Right atrium auricular region (tissue), 2 donors: ENCODE measurements at regions not wholly inside any gene's neighbourhood (a gene's known extent, or its start where the extent isn't known, plus 50 kb on each side); places are given as distances from the start of the nearest gene placed in this dataset.

Source experiments
- DNase-seq: peaks from one replicate; pipeline ENCODE4 v3.0.0-alpha.2; 2019; ENCODE audit warnings: low spot score
- H3K27ac ChIP-seq, 2 donors: fragments of 200-600 bp; sonication (generic); 1 replicate in 1 of 2; 2 replicates in 1 of 2; pipeline ENCODE4 v1.5.1; 2016 to 2019
- H3K27me3 ChIP-seq, 2 donors: fragments of 200-600 bp; sonication (generic); one replicate each; pipeline versions ENCODE4 v1.5.1 to v1.6.0; 2017 to 2019
- H3K36me3 ChIP-seq: fragments of 200-600 bp; sonication (generic); one replicate; pipeline ENCODE4 v1.5.1; 2016
- H3K4me1 ChIP-seq, 2 donors: fragments of 200-600 bp; sonication (generic); one replicate each; pipeline versions ENCODE4 v1.5.1 to v1.6.0; 2017 to 2019
- H3K4me3 ChIP-seq, 2 donors: fragments of 200-600 bp; sonication (generic); 1 replicate in 1 of 2; 2 replicates in 1 of 2; pipeline ENCODE4 v1.5.1; 2017 to 2019; ENCODE audit warnings: mild to moderate bottlenecking in 1 of 2, moderate library complexity in 1 of 2
- H3K9me3 ChIP-seq, 2 donors: fragments of 200-600 bp; sonication (generic); one replicate each; pipeline ENCODE4 v1.5.1; 2019
- TF ChIP-seq, protein P1 (sequence below), 2 donors: fragments of 200-600 bp; sonication (generic); IDR thresholded peaks; one replicate each; pipeline ENCODE4 v1.5.1; 2019; ENCODE audit warnings: antibody characterized with exemption in 2 of 2

DNA sequence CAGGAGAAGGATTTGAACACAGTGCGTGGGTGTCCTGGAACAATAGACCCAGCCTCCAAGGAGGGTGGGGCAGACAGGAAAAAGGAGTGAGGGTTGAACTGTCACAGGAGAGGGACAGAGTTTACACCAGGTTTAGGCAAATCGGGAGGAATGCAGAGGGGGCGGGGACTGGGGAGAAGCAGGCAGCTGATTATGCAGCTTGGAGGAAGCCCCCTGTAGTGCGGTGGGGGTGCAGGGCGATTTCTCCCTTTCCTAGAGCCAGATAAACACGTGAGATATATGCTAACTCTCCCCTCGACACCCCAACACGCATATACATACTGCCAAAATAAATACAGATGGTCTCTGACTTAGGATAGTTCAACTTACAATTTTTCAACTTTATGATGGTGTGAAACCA, 108.6 kb upstream of the PRR20G start:
- Histone ChIP-seq H3K27me3 (no peaks in the 10 kb centered on the region), H3K4me3 (no peak overlapping the region), H3K9me3 (no peaks in the 10 kb centered on the region), H3K27ac (no peak overlapping the region), H3K36me3 (no peaks in the 10 kb centered on the region), H3K4me1 (no peaks in the 10 kb centered on the region)
- DNase-seq = no peak
- TF ChIP-seq, protein P1, sequence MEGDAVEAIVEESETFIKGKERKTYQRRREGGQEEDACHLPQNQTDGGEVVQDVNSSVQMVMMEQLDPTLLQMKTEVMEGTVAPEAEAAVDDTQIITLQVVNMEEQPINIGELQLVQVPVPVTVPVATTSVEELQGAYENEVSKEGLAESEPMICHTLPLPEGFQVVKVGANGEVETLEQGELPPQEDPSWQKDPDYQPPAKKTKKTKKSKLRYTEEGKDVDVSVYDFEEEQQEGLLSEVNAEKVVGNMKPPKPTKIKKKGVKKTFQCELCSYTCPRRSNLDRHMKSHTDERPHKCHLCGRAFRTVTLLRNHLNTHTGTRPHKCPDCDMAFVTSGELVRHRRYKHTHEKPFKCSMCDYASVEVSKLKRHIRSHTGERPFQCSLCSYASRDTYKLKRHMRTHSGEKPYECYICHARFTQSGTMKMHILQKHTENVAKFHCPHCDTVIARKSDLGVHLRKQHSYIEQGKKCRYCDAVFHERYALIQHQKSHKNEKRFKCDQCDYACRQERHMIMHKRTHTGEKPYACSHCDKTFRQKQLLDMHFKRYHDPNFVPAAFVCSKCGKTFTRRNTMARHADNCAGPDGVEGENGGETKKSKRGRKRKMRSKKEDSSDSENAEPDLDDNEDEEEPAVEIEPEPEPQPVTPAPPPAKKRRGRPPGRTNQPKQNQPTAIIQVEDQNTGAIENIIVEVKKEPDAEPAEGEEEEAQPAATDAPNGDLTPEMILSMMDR (IDR thresholded peaks at IDR 0.05) = no peak

DNA sequence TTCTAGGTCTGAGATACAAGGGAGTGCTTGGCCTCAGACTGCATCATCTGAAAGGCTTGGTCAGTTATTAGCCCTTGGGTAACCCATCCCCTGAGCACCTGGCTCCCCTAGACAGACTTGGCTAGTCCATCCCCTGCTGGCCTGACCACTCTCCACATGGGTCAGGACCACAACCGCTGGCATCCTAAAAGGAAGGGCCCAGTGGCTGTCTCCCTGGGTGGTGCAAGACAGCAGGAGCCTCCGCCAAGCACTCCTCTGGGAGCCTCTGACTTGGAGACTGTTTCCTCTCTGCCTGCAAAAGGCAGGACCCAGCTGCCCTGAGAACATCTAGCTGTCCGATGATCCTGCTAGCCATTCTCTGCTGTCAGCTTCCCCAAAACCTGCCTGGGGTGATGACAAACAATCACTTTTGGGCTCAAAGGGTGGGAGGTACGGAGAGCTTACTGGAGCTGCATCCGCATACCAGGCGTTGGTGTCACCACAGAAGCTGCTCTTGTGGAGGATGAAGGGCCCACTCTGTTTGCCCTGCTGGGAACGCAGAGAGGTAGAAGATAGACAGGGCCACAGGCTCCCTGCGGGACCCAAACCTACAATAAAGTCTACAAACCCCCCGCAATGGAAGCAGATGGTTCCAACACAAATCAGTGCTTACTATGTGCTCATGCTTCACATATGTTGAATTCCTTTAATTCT, 108.0 kb upstream of the PRR20G start:
- Histone ChIP-seq H3K9me3 (no peaks in the 10 kb centered on the region), H3K36me3 (no peaks in the 10 kb centered on the region), H3K4me1 (no peaks in the 10 kb centered on the region), H3K4me3 (no peak overlapping the region), H3K27ac (no peak overlapping the region), H3K27me3 (no peaks in the 10 kb centered on the region)
- TF ChIP-seq, protein P1 (IDR thresholded peaks at IDR 0.05) = no peak
- no peak for DNase-seq

DNA sequence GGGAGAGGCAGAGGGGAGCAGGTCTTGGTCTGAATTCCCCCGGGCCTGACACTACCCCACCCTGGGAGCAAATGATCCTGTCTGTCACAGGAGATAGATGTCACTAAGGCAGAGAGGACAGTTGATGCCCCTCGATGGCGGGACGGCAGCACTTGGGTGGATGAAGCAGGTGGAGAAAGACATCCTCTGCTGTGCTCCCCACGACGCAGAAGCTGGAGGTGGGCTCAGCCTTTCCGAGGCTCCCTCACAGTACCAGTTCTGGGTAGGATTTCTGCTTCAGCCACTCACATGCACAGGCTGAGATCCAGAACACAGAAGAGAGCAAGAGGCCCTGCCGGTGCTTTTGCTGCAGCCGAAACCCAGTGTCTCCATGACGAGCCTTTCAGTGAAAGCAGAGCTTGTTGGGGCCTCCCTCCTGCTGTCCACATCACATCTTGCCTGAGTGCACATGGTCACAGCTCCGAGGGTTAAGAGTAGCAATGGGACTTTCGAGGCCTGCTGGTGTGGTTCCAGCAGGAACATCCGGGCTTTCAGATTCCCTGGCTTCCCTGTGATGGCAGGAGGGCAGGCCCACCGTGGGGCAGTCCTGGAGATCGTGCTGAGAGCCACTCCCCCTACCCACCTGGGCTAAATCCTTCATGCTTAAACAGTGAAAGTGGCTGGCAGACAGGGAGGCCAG, 107.3 kb upstream of the PRR20G start:
- TF ChIP-seq, protein P1 (IDR thresholded peaks at IDR 0.05) = no peak
- H3K27me3 ChIP-seq = no peaks in the 10 kb centered on the region

DNA sequence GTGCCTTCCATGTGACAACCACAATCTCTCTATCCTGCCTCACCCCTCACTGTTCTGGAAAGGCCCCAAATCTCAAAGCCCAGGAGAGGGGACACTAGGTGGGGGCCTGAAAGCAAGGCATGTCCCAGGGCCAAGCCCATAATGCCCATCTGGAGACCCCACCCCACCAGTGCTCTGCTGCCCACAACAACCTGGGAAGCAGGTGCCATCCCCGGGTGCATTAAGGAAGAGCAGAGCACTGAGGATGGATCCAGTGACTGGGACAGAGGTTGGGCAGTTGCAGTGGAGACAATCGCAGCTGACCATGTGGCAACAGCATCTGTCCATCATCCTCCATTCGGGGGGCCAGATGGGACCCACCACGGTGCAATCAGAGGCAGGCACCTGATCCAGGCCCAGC, 106.2 kb upstream of the PRR20G start:
- no peaks in the 10 kb centered on the region for H3K9me3 ChIP-seq
- H3K4me1 ChIP-seq = no peaks in the 10 kb centered on the region
- no peaks in the 10 kb centered on the region for H3K36me3 ChIP-seq
- TF ChIP-seq, protein P1 (IDR thresholded peaks at IDR 0.05) = no peak
- H3K27me3 ChIP-seq = no peaks in the 10 kb centered on the region
- no peak overlapping the region for H3K4me3 ChIP-seq
- no peak for DNase-seq
- no peak overlapping the region for H3K27ac ChIP-seq

More for the DNA sequence above, 107.3 kb upstream of the PRR20G start:
- no peaks in the 10 kb centered on the region for H3K36me3 ChIP-seq
- H3K4me3 ChIP-seq = no peak overlapping the region
- H3K9me3 ChIP-seq = no peaks in the 10 kb centered on the region
- no peak for DNase-seq
- H3K27ac ChIP-seq = no peak overlapping the region
- H3K4me1 ChIP-seq = no peaks in the 10 kb centered on the region

DNA sequence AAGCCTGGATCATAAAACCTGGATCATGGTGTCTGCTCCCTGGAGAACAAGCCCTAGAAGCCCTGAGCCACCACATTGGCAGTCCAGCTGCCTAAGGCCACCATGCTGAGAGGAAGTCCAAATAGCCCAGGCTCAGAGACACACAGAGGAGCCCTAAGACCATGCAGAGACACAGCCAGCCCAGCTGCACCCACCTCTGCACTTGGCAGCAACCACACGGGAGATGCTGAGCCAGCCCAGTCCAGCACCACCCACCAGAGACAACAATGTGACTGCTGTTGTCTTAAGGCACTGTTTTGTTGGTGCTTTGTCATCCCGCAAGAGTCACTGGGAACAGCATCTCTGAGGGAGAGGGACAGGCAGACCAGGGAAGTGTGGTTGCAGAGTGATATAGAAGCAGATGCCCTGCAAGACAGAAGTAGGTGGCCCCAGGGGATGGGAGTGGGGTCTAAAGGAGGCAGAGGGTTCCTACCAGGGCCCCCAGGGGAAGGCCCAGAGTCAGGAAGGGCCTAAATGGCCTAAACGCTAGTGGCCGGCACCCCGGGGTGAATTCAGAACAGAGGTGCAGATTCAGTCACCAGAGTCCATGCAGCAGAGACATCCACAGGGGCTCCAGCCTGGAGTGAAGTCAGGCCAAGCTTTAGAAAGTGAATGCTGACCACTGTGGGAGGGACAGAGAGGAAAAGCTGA, 105.4 kb upstream of the PRR20G start:
- no peak for DNase-seq
- H3K27me3 ChIP-seq = no peaks in the 10 kb centered on the region

More for the DNA sequence above, 105.4 kb upstream of the PRR20G start:
- H3K36me3 ChIP-seq = no peaks in the 10 kb centered on the region
- no peak overlapping the region for H3K4me3 ChIP-seq
- no peaks in the 10 kb centered on the region for H3K4me1 ChIP-seq
- H3K9me3 ChIP-seq = no peaks in the 10 kb centered on the region
- no peak overlapping the region for H3K27ac ChIP-seq
- TF ChIP-seq, protein P1 (IDR thresholded peaks at IDR 0.05) = no peak
